IPS-20b (cell line): ENCODE measurements at regions not wholly inside any gene's neighbourhood (a gene's known extent, or its start where the extent isn't known, plus 50 kb on each side); places are given as distances from the start of the nearest gene placed in this dataset.

Source experiments
- H3K27ac ChIP-seq: one replicate; pipeline ENCODE4 v1.5.1; 2013; ENCODE audit warnings: low read length
- H3K27me3 ChIP-seq: 2 replicates; pipeline ENCODE4 v1.6.1; 2013; ENCODE audit warnings: mild to moderate bottlenecking, low read length, inconsistent platforms; ENCODE audit not compliant: insufficient read depth
- H3K36me3 ChIP-seq: 2 replicates; pipeline ENCODE4 v1.6.1; 2013; ENCODE audit warnings: low read depth, mild to moderate bottlenecking, inconsistent platforms, low read length, moderate library complexity; ENCODE audit not compliant: insufficient read depth
- H3K4me1 ChIP-seq: 2 replicates; pipeline ENCODE4 v1.6.1; 2013; ENCODE audit warnings: mild to moderate bottlenecking, control low read depth, inconsistent platforms, low read length, moderate library complexity; ENCODE audit not compliant: insufficient read depth
- H3K4me3 ChIP-seq: 2 replicates; pipeline ENCODE4 v1.5.1; 2013; ENCODE audit warnings: mild to moderate bottlenecking, low read length, inconsistent platforms
- H3K9ac ChIP-seq: 2 replicates; pipeline ENCODE4 v1.6.1; 2013; ENCODE audit warnings: low read depth, mild to moderate bottlenecking, inconsistent platforms, low read length, moderate library complexity
- H3K9me3 ChIP-seq: 2 replicates; pipeline ENCODE4 v1.6.1; 2013; ENCODE audit warnings: mild to moderate bottlenecking, low read depth, low read length, inconsistent platforms; ENCODE audit not compliant: insufficient read depth

- Histone ChIP-seq H3K4me1 (no peaks in the 10 kb centered on the region), H3K27me3 (no peaks in the 10 kb centered on the region), H3K9ac (no peak overlapping the region), H3K9me3 (no peaks in the 10 kb centered on the region), H3K4me3 (no peak overlapping the region), H3K36me3 (no peaks in the 10 kb centered on the region), H3K27ac (no peak overlapping the region)
Measured at GRCh38 chr10:89120931-89121763, 86.0 kb downstream of the CH25H start.

GRCh38 chr10:89119651-89120050 is 87.5 kb downstream of the CH25H start:
- H3K36me3 ChIP-seq = no peaks in the 10 kb centered on the region
- H3K27ac ChIP-seq = no peak overlapping the region
- no peaks in the 10 kb centered on the region for H3K9me3 ChIP-seq
- no peak overlapping the region for H3K4me3 ChIP-seq
- H3K27me3 ChIP-seq = no peaks in the 10 kb centered on the region
- H3K4me1 ChIP-seq = no peaks in the 10 kb centered on the region
- H3K9ac ChIP-seq = no peak overlapping the region

DNA sequence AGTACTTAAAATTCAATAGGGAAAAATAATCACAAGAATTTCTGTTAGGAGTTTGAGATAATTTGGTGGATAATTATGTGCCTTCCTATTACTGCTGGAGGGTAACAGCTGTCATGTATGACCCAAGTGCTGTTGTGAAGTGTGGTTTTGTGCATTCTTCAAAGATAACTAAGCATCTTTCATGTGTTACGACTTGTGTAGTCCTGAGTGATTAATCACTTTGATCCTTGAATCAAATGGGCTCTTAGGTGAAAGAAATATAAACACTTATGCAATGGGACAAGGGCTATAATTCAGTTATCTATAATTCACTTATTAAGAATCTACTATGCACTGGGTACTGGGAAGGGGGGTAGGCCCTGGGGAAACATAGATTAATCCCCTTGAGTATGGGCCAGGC is 89.0 kb downstream of the CH25H start:
- Histone ChIP-seq H3K4me3 (no peak overlapping the region), H3K27ac (no peak overlapping the region), H3K9ac (no peak overlapping the region), H3K9me3 (no peaks in the 10 kb centered on the region), H3K36me3 (no peaks in the 10 kb centered on the region), H3K4me1 (no peaks in the 10 kb centered on the region), H3K27me3 (no peaks in the 10 kb centered on the region)

- Histone ChIP-seq H3K9me3 (no peaks in the 10 kb centered on the region), H3K9ac (no peak overlapping the region), H3K27me3 (no peaks in the 10 kb centered on the region), H3K4me3 (no peak overlapping the region), H3K36me3 (no peaks in the 10 kb centered on the region), H3K4me1 (no peaks in the 10 kb centered on the region), H3K27ac (no peak overlapping the region)
Measured at GRCh38 chr10:89115876-89116627, 91.1 kb downstream of the CH25H start.

GRCh38 chr10:89114846-89115625 is 92.1 kb downstream of the CH25H start:
- H3K9me3 ChIP-seq = no peaks in the 10 kb centered on the region
- no peaks in the 10 kb centered on the region for H3K36me3 ChIP-seq
- no peak overlapping the region for H3K9ac ChIP-seq
- no peaks in the 10 kb centered on the region for H3K4me1 ChIP-seq
- no peaks in the 10 kb centered on the region for H3K27me3 ChIP-seq
- no peak overlapping the region for H3K4me3 ChIP-seq
- H3K27ac ChIP-seq = no peak overlapping the region

DNA sequence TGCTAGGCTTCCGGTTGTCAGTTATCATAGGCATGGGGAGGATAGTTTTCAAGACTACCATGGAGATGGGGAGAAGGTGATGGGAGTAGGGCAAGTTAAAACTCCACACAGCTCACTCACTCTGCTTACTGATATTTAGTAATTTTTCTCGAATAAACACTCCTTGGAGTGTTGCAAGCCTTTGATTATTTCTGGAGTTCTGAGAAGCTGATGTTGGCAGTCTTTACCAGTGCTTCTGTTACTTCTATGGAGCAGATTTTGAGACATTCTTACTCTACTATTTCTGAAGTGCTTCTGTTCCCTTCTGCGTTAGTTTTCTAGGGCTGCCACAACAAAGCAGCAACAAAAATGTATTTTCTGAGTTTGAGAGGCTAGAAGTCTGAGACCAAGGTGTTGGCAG is 104.4 kb downstream of the CH25H start:
- no peak overlapping the region for H3K27ac ChIP-seq
- H3K4me1 ChIP-seq = no peaks in the 10 kb centered on the region
- no peaks in the 10 kb centered on the region for H3K9me3 ChIP-seq
- H3K9ac ChIP-seq = no peak overlapping the region
- no peaks in the 10 kb centered on the region for H3K36me3 ChIP-seq
- H3K4me3 ChIP-seq = no peak overlapping the region
- H3K27me3 ChIP-seq = no peaks in the 10 kb centered on the region

DNA sequence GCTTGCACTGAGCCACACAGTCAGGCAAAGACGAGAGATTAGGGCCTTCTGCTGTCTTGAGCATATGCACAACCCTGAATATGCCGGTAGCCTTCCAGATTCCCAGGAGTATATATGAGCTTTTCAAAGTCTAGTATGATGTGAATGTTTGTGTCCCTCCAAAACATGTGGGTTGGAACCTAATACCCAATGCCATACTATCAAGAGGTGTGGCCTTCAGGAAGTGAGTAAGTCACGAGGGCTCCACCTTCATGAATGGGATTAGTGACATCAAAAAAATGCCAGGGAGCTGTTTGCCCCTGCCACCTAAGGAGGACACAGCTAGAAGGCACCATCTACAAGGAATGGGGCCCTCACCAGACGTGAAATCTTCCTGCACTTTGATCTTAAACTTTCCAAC is 105.2 kb downstream of the CH25H start:
- Histone ChIP-seq H3K9me3 (no peaks in the 10 kb centered on the region), H3K27me3 (no peaks in the 10 kb centered on the region), H3K27ac (no peak overlapping the region), H3K36me3 (no peaks in the 10 kb centered on the region), H3K4me1 (no peaks in the 10 kb centered on the region), H3K4me3 (no peak overlapping the region), H3K9ac (no peak overlapping the region)

- no peak overlapping the region for H3K4me3 ChIP-seq
- H3K36me3 ChIP-seq = no peaks in the 10 kb centered on the region
- no peaks in the 10 kb centered on the region for H3K27me3 ChIP-seq
- H3K9ac ChIP-seq = no peak overlapping the region
- no peaks in the 10 kb centered on the region for H3K4me1 ChIP-seq
- H3K27ac ChIP-seq = no peak overlapping the region
- no peaks in the 10 kb centered on the region for H3K9me3 ChIP-seq
Measured at GRCh38 chr10:89100680-89101079, 106.4 kb downstream of the CH25H start.

DNA sequence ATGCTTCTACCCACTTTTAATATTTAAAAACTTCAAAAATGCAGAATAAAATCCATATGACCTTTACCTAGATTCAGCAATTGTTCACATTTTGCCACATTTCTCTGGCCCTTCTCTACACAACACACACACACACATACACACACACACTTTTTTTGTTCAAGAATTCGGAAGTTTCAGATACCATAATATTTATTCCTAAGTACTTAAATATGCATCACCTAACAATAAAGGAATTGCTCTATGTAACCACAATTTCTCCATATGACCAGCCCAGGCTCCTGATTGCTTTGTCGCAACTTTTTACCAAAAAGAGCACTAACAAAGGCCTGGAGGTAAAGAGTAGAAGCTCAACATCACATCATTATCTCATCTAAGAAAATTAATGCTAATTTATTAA is 106.6 kb downstream of the FAS start:
- no peak overlapping the region for H3K4me3 ChIP-seq
- no peak overlapping the region for H3K9ac ChIP-seq
- H3K36me3 ChIP-seq = no peaks in the 10 kb centered on the region
- no peaks in the 10 kb centered on the region for H3K9me3 ChIP-seq
- H3K4me1 ChIP-seq = no peaks in the 10 kb centered on the region
- no peak overlapping the region for H3K27ac ChIP-seq
- no peaks in the 10 kb centered on the region for H3K27me3 ChIP-seq

DNA sequence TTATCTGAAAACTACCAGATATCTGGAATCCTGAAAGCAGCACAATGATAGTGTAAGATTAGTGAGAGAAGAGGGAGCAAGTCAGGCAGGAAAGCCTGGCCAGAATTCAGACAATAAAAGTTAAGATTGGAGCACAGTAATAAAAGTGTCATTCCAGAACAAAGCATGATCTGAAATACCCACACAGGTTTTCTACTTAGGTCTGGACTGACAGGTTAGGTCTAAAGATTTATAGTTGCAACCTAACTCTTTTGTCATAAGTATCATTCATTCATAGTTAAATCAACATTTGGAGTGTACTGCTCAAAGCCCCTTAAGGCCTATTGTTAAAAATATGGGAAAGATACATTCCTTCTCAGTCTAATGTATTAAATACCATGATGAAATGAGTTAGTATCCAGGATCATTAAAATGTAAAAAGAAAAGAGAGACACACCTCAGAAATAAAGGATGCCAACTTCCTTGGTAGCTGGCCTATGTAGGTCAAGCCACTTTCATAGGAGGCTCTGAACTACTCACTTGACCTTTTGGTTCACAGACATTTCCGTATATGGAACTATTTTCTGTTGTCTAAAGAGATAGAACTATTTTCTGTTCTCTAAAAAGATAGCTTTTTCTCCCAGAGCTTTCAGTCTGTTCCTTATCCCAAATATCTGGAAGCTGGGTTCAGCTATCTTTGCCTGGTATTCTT is 105.2 kb downstream of the FAS start:
- Histone ChIP-seq H3K9me3 (no peaks in the 10 kb centered on the region), H3K9ac (no peak overlapping the region)

DNA sequence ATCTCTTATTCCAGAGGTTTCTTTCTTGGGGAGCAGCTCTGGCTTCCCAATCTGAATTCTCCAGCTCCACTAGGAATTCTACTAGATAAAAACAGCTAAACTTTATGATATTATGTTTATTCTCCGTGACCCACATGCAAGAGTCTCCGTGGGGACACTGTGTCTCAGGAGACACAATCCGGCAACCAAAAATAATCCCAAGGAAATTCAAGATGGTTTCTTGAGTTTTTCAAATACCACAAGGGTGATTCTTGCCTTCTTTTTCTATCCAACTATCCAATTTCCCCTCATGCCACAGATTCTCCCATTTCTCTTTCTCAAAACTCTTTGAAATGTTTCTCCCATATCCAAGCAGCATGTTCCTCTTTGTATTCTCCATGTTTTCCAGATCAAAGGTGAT is 103.1 kb downstream of the FAS start:
- H3K4me3 ChIP-seq = no peak overlapping the region
- H3K9me3 ChIP-seq = no peaks in the 10 kb centered on the region
- H3K9ac ChIP-seq = no peak overlapping the region
- H3K4me1 ChIP-seq = no peaks in the 10 kb centered on the region
- no peaks in the 10 kb centered on the region for H3K27me3 ChIP-seq
- no peaks in the 10 kb centered on the region for H3K36me3 ChIP-seq
- H3K27ac ChIP-seq = no peak overlapping the region

More for the DNA sequence above, 105.2 kb downstream of the FAS start:
- H3K4me1 ChIP-seq = no peaks in the 10 kb centered on the region
- H3K4me3 ChIP-seq = no peak overlapping the region
- H3K27ac ChIP-seq = no peak overlapping the region
- no peaks in the 10 kb centered on the region for H3K27me3 ChIP-seq
- H3K36me3 ChIP-seq = no peaks in the 10 kb centered on the region
